Calu3 (cell line): ENCODE measurements at regions not wholly inside any gene's neighbourhood (a gene's known extent, or its start where the extent isn't known, plus 50 kb on each side); places are given as distances from the start of the nearest gene placed in this dataset.

Experiments used
- BruUV-seq: library from RNA; stranded (reverse); fragments of 400-500 nt; replicated peaks from 2 replicates; lab custom pipeline; 2021; lab: Mats Ljungman, UMichigan
- CTCF ChIA-PET: fragments of 300-600 bp; sonication (Branson Sonifier 250); formaldehyde crosslinking; loops from one replicate; lab custom pipeline; 2022; ENCODE audit warnings: antibody characterized with exemption; lab: Charles Lee
- DNase-seq: peaks from one replicate; pipeline ENCODE4 v3.0.0; 2022
- H3K27ac Mint-ChIP-seq: one replicate; pipeline ENCODE4 v1.8.0; 2022; ENCODE audit warnings: mixed read lengths; ENCODE audit not compliant: unreplicated experiment
- H3K27me3 Mint-ChIP-seq: one replicate; pipeline ENCODE4 v1.8.0; 2022; ENCODE audit warnings: mixed read lengths; ENCODE audit not compliant: unreplicated experiment
- H3K36me3 Mint-ChIP-seq: one replicate; pipeline ENCODE4 v1.8.0; 2022; ENCODE audit warnings: mild to moderate bottlenecking, moderate library complexity, mixed read lengths; ENCODE audit not compliant: insufficient read depth, unreplicated experiment
- H3K4me1 Mint-ChIP-seq: one replicate; pipeline ENCODE4 v1.8.0; 2022; ENCODE audit warnings: mild to moderate bottlenecking, low read depth, mixed read lengths; ENCODE audit not compliant: unreplicated experiment
- H3K4me3 Mint-ChIP-seq: one replicate; pipeline ENCODE4 v1.8.0; 2022; ENCODE audit warnings: mild to moderate bottlenecking, low read depth, moderate library complexity, mixed read lengths; ENCODE audit not compliant: unreplicated experiment
- H3K9me3 Mint-ChIP-seq: one replicate; pipeline ENCODE4 v1.8.0; 2022; ENCODE audit warnings: low read depth, mixed read lengths; ENCODE audit not compliant: unreplicated experiment
- CTCF ChIP-seq: fragments of 200-600 bp; IDR thresholded peaks from one replicate; pipeline ENCODE4 v1.8.0; 2022; ENCODE audit warnings: antibody characterized with exemption; ENCODE audit not compliant: unreplicated experiment
- intact Hi-C: fragments of 100-400 bp; cut with micrococcal nuclease; formaldehyde crosslinking; loops from one replicate; pipeline ENCODE4 v1.10.0; 2022; ENCODE audit not compliant: unreplicated experiment

GRCh38 chr6:167525774-167526173, 200.9 kb downstream of the TTLL2 start:
- Mint-ChIP-seq H3K4me3 (no peak overlapping the region), H3K9me3 (no peaks in the 10 kb centered on the region), H3K27ac (no peak overlapping the region), H3K27me3 (peaks cover 90% of the 10 kb centered on the region), H3K36me3 (no peaks in the 10 kb centered on the region), H3K4me1 (no peaks in the 10 kb centered on the region)
- BruUV-seq: no TSS peak
- TF ChIP-seq CTCF: no peak
- intact Hi-C loops: no loop called here
- DNase-seq: no peak
- CTCF ChIA-PET: no interaction called here

GRCh38 chr6:167526465-167527368, 201.8 kb downstream of the TTLL2 start:
- no TSS peak for BruUV-seq
- TF ChIP-seq CTCF: no peak
- no peak for DNase-seq
- H3K27ac Mint-ChIP-seq: no peak overlapping the region
- H3K4me3 Mint-ChIP-seq: no peak overlapping the region
- H3K36me3 Mint-ChIP-seq: no peaks in the 10 kb centered on the region
- intact Hi-C loops: no loop called here
- no peaks in the 10 kb centered on the region for H3K4me1 Mint-ChIP-seq
- no peaks in the 10 kb centered on the region for H3K9me3 Mint-ChIP-seq
- peaks cover 90% of the 10 kb centered on the region for H3K27me3 Mint-ChIP-seq
- CTCF ChIA-PET: no interaction called here

- H3K4me1 Mint-ChIP-seq: no peaks in the 10 kb centered on the region
- BruUV-seq: no TSS peak
- no peaks in the 10 kb centered on the region for H3K9me3 Mint-ChIP-seq
- no peak overlapping the region for H3K27ac Mint-ChIP-seq
- no peak for TF ChIP-seq CTCF
- no peaks in the 10 kb centered on the region for H3K36me3 Mint-ChIP-seq
- peaks cover 92% of the 10 kb centered on the region for H3K27me3 Mint-ChIP-seq
- H3K4me3 Mint-ChIP-seq: no peak overlapping the region
- no peak for DNase-seq
- intact Hi-C loops: no loop called here
- CTCF ChIA-PET: no interaction called here
These were observed 203.4 kb downstream of the TTLL2 start for GRCh38 chr6:167528239-167528638.

DNA sequence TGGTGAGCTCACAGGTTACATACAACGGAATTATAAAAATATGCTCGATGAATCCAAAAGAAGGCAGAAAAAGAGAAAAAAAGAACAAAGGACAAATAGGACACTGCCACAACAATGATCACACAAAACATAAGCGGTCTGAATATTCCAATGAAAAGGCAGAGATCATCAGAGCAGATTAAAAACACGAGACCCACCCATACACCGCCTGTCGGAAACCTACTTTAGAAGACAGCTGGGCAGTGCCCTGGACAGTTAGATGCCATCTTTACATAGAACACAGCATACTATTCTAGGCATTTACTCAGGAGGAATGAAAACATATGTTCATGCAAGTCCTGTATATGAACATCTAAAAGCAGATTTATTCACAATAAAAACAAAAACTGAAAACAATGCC, 204.1 kb downstream of the TTLL2 start:
- H3K4me1 Mint-ChIP-seq: no peaks in the 10 kb centered on the region
- no peak overlapping the region for H3K27ac Mint-ChIP-seq
- DNase-seq: no peak
- CTCF ChIA-PET: no interaction called here
- intact Hi-C loops: no loop called here
- BruUV-seq: no TSS peak
- TF ChIP-seq CTCF: no peak
- no peaks in the 10 kb centered on the region for H3K36me3 Mint-ChIP-seq
- H3K9me3 Mint-ChIP-seq: no peaks in the 10 kb centered on the region
- H3K27me3 Mint-ChIP-seq: peaks cover 92% of the 10 kb centered on the region
- no peak overlapping the region for H3K4me3 Mint-ChIP-seq
